GM18909 (cell line): ENCODE measurements at regions not wholly inside any gene's neighbourhood (a gene's known extent, or its start where the extent isn't known, plus 50 kb on each side); places are given as distances from the start of the nearest gene placed in this dataset.

Experiments
- ATAC-seq: cut with Tn5 transposase; IDR thresholded peaks from one replicate; pipeline ENCODE4 v1.9.1; 2021; ENCODE audit warnings: mild to moderate bottlenecking; ENCODE audit not compliant: unreplicated experiment, poor library complexity

DNA sequence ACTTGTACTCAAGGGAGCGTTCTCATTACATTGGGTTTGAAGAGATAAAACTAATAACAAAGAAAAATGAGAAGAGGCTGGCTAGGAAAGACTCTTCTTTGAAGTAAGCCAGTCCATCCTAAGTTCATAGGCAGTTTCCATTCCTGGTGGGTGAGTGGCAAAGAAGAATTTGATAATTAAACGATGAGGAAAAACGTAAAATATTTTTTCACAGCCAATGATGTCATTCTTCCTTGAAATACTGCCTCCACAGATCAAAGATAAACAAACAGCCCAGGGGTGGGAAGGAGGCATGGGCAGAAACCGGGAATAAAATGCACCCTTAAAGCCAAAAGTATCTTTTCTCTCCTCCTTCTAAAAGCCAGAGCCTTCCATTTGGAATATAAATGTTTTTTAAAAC lies 346.6 kb downstream of the PMP22 start:
- no peak for ATAC-seq

DNA sequence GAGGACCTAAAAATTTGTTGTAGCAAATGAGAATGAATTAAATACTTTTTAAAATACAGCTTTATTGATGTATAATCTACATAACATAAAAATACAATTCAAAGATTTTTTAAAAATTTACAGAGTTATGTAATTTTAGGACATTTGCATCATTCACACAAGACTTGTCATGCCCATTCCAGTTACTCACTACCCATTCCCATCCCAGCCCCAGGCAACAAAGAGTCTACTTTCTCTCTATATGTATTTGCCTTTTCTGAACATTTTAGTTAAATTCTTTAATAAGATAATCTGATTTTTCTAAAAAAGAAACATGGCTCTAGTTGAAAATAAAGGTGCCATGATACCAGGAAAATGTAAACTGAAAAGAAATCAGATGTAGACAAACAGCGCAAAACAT lies 354.2 kb downstream of the PMP22 start:
- no peak for ATAC-seq

DNA sequence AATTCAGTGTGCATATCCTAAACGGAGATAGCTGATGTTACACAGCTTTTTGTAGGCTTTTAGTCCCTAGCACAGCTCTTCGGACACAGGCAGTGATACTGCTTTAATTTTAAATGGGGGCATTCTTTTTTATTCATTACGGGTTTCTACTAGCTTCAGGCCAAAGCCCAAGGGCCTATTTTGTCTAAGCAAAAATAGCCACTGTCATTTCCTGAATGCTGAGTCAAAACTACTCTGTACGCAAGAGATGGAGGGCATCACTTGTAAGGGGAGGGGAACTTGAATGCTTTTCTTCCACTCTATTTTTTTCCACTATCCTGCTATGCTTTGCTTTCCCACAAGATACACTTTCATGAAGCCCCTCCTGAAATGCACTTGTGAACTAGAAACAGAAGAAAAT lies 360.7 kb downstream of the PMP22 start:
- ATAC-seq: no peak

DNA sequence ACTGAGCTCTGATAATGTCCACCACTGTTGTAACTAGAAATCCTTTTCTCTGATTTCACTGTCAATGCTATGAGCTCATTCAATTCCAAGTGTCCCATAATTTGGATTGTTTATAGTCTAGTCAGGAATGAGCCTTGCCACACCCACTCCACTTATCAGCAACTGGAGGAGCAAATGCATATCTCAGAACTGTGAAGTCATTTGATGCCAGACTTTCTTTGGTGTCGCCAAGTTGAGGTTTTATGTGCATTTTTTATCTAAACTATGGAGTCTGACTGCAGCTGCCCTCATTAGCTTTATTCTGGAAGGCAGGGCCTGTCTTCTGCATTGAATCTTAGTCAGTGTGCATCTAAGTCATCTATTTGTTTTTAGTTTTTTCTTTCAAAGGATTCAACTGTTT lies 361.3 kb downstream of the PMP22 start:
- ATAC-seq: no peak

DNA sequence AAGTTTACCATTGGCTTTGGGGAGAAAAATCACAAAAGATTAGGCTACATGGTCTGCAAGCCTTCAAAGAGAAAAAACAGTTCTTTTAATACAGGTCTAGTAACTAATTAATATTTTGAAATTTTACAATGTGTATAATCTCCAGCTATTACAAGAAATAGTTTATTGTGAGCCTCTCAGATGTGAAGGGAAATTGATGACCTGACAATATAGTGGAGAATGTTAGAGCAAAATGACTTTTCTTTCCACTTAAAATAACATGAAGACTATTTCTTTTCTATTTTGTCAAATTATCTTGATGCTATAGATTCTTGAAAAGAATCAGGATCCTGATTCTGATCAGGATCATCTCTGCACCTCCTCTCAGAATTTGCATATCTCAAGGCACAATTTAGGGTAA lies 362.3 kb downstream of the PMP22 start:
- no peak for ATAC-seq

DNA sequence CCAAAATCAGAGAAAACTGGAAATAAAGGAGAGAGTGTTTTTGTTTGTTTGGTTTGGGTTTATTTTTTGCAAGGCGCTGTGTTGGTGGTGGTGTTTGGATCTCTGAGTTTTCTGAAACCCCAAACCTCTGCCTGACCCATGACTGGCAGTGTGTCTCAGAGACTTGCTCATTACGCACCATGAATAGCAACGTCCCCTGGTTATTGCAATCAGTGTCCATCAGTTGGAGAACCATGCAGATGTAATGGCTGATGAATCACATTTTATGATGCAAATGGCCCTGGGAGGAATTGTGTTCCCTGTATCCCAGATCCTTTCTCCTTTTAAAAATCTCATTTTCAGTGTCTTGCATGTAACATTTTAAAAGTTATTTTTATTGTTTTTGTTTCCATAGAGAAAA lies 362.8 kb downstream of the PMP22 start:
- no peak for ATAC-seq

DNA sequence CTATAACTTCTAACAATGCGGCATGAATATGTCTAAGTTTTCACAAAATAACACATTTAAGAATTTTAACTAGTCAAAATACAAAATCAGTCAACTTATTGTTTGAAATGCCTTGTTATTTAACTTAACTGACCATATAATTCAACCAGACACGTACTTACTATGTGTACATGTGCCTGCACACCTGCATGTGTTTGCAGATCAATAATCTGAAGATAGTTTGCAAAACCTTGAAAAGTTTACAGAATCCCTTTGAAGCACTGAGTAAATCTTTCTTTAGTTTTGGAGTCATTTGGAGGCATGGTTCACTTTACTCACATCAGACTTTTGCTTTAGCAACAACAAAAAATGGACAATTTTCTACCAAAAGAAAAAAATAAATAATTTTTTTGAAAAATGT lies 363.8 kb downstream of the PMP22 start:
- ATAC-seq: no peak

DNA sequence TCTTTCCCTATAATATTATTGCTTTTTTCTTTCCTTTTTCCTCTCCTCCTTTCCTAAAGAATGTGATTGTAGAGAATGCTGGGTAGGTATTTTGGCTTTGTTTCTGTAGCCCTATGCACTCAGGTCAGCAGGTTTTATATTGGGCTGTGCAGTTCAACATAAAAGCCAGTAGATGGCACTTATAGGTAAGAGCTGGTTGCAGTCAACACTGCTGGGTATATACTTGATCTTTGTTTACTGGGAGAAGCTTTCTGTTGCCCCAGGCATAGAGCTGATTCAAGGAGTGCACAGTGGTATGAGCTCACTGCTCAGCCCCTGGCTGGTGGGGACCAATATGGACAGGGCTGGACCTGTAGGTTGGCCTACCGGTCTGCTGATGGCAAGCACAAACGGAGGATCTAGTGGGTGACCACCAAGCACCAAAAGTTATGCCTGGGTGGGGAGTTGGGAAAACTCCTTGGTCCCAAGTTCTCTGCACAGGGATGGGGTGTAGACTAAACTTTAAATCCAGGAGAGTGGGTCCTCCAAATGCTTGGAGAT lies 378.9 kb downstream of the PMP22 start:
- no peak for ATAC-seq

DNA sequence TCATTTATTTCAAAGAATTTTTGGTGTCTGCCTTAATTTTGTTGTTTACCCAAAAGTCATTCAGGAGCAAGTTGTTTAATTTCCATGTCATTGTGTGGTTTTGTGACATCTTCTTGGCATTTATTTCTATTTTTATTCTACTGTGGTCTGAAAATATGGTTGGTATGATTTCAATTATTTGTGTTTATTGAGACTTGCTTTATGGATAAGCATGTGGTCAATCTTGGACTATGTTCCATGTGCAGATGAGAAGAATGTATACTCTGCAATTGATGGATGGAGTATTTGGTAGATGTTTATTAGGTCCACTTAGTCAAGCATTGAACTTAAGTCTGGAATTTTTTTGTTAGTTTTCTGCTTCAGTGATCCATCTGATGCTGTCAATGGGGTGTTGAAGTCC lies 383.0 kb downstream of the PMP22 start:
- ATAC-seq: no peak

DNA sequence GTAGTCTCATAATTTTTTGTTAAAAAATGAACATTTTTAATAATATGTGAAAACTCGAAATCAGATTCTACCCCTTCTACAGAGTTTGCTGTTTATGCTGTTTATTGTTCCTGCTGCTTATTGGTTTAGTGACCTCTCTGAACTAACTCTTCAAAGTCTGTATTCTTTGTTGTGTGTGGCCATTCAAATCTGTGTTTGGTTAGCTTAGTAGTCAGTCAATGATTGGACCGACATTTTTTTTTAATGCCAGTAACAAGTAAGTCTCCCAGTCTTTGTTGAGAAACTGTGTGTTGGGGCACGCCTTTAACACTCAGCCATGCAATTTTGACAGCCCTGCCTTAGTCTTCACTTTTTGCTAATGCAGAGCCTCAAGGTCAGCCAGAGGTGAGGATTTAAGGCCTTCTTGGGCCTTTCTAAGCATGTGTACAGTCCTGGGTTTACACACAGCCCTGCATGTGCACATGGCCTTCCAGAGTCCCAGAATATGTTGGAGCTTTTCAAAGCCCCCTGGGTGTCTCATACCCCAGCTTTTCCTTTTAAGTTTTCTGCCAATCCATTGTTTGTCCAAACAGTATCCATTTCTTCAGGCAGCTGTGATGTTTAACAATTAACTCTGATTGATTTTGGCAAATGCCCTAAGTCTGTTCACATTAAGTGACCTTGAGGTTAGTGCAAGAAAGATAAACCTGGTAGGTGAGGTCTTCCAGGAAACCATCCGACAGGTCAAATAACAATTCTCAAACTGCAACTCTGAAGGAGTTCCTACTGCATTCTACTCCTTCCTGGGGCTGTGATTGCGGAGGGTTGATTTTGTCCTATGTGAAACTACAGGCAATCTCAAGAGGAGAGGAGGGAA lies 389.3 kb downstream of the PMP22 start:
- no peak for ATAC-seq

DNA sequence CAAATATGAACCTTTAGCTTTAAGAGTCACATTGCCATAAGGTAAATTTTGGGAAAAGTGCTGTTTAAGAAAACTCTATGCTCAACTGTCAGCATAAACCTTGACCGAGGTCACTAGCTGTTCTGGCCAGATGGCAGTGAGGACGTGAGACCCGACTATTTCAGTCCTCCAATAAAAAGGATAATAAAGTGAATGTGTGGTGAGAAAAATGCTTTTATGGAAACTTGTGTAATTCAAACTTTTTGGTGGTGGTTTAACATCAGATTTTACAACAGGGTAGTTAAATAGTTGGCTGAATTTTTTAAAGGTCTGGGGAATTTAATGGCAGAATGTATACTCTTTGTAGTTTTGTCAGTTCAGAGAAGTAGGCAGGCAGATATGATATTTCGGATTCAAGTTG lies 391.1 kb downstream of the PMP22 start:
- no peak for ATAC-seq

DNA sequence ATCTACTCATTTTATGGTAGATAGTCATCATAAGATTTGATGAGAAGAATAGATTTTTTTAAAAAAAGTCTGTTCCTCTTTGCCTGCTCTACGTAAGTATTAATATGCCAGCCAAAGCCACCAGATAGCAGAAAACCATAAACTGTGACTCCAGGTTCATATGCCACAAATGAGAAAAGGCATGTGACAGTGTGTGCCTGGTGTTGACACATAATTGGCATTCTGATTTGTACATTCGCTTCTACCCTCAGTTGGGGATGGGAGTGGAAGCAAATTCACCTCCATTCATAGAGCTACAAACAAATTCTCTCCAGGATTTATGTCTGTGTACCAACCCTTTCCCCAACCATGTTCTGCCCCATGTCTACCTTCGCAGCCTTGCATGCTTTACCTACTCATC lies 391.6 kb downstream of the PMP22 start:
- ATAC-seq: no peak

DNA sequence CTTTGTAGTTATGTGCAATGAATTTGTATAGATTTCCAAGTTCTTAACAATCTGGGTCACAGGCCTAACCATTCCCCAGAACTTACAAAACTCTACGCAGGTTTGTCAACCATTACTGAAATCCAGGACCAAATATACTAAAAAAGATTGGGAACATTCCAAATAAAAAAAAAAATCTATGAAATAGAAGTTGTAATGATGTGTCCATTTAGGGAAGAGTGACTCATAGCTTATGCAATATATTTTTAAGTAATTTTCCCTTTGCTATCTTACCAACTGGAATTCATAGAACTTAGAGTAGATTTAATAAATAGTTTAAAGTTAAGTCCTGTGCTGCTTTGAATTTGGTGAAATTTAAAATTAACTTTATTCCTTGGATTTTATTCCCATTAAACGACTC lies 393.2 kb downstream of the PMP22 start:
- no peak for ATAC-seq

DNA sequence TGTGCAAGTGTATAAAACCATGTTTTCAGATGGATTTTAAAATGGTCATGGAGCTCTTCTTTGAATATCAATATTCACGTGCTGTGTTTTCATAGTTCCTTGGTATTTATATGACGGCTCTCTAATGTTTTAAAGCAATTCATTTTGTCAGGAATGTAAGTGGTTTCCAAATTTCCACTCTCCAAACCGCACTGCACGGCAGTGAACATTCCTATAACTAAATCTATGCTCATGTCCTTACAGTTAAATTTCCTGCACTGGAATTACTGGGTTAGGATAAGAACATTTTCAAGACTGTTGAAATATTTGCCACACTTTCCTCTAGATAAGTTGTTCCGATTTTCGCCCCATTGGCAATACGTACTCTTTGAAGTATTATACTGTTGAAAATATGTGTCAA lies 398.9 kb downstream of the PMP22 start:
- ATAC-seq: no peak

DNA sequence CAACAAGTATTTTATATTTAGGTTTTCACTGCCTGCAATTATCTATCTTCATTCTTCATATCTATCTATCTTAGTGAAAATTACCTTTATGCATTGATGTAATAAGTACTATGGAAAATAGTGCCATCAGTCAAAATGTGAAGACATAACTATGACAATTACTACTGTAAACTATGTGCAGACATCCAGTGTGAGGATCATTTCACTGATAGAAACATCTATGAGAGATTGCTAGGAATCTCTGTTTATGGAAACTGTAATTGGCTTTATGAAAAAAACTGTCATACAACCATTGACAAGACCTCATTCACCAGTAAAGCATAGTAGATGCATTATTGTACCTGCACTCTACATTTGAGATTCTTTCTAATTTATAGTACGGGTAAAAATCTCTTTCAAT lies 401.0 kb downstream of the PMP22 start:
- no peak for ATAC-seq

DNA sequence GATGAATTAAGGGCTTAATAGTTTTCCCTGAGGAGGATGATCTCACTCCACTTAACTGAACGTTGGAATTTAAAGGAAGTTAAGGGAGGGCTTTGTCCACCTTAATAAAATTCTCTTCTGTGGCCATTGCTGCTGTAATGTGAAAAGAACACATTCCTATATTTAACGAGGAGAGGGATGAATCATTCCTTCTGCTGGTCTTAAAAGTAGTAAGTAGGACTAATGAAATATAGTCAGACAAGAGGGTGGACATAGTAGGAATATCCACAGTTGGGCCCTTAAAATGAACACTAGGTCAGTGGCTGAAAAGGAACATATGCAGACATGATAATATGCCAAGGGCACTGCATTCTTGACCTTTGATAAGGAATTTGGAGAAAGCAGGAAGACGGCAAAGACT lies 405.6 kb downstream of the PMP22 start:
- ATAC-seq: no peak

DNA sequence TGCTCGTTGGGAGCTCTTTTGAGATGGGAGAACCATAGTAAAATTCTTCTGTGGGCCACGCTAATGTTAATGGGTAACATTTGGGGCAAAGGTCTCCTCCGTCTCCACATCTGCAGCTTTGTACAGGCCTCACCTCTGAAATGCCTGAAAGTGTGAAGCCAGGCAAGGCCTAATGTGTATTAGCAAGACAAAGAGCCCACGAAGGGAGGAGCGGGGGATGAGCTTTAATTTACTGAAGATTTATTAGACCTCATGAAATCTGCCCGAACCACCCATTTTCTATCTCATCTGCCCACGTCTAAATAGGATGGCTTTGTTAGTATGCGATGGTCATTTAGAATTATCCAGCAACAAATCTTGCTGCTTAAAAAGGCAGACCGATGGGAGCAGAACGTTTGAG lies 408.9 kb downstream of the PMP22 start:
- ATAC-seq: no peak

DNA sequence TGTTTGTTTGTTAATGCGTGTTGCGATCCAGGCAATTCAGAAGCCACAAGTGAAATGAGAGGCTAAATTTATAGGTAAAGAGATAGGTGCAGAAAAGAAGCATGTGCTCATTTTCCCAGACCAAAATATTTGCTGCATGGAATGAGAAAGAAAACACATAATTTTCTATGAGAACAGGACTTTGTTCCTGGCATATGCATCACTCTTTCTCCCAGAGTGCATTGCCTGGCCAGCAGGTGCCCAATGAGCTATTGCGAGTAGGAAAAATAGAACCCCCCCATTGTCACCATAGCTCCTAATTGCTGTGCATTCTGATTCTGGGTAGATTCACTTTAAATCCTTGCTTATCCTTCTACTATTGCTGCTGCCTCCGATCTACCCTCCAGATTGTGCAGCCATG lies 410.4 kb downstream of the PMP22 start:
- no peak for ATAC-seq

DNA sequence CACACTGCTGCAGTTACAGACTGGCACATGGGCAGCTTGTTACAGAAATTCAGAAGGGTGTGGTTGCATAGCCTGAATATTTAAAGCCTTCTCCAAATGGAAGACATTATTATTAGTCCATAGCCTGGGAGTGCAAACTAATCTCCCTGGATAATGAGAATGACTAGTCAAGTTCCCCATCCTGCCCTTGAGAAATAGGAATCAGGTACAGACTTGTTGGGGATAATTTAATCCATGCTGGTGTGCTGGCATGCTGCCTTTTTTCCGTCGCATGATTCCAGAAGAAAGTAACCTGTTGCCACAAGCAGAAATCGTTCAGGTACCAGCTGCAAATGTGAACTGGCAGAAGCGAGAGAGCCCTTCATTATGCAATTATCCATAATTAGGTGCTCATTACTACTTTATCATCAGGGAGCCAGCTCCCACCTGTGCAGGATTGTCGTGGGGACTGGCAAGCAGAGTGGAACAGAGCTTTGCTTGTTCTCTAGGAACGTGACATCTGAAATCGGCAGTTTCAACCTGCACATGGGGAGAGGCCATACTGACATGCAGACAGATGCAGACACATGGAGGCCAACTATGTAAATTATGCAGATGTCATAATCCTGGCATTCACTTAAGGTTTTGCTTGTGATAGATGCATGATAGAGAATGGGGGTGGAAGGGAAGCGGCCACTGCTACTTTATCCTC lies 419.4 kb downstream of the PMP22 start:
- ATAC-seq: no peak

DNA sequence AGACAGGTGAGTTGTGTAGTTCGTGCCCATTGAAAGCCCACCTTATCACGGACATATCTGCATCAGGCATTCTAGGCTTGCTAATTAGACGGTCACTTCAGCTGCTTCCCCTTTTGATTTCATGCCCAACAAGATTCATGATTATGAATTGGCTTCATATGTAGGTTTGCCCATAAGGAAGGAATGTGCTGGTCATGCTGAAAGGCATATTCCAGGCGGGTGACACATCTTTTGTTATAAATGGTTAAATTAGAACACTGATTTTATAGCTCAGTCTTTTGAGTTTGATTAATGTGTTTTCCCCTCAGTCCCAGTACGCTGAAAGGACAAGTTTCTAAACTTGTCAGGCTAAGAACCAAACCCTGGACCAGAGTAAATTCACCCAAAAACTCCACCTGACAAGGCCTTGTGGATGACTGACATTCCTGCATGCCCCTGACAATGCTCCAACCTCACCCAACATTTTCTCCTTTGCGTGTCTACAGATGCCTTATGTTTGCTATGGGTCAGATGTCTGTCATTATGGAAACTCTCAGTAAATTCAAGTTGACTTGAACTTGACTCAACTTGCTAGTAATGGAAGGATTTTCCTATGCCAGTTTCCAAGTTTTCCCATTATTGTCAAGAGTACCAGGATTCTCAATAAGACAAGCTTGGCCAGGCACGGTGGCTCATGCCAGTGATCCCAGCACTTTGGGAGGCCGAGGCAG lies 421.9 kb downstream of the PMP22 start:
- no peak for ATAC-seq

DNA sequence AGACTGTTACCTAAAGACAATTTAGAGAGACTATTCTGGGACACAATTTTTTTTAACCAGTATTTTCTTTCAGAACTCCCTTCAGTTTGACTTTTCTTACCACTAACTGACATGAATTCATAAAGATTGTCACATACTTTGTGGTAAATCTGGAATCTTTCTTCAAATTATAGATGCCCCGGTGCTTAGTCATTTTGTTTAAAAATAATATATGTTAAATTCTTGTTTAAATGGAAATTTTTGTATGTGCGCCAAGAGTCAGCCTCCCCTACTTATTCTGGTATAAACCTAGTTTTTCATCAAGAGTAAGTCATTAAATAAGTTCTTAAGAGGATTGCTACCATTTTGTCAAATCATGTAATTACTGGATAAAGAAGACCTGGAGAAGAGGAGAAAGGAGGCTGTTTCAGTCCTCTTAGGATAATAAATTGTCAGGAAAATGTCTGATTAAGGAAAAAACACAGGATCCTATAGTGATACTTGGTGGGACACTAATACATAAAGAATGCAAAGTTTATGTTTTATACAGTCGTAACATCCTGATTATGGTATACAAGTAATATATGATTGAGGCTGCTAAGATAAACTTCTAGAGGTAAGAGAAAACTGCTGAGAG lies 424.4 kb downstream of the PMP22 start:
- ATAC-seq: no peak
